Neuronal stem cell (in vitro differentiated cells): ENCODE measurements at regions not wholly inside any gene's neighbourhood (a gene's known extent, or its start where the extent isn't known, plus 50 kb on each side); places are given as distances from the start of the nearest gene placed in this dataset.

Experiments
- DNase-seq: peaks from one replicate; pipeline ENCODE4 v3.0.0-alpha.2; 2013; ENCODE audit warnings: low spot score
- H2AFZ ChIP-seq: one replicate; pipeline ENCODE4 v1.6.1; 2013; ENCODE audit warnings: mild to moderate bottlenecking, low read length, inconsistent platforms
- H2AK5ac ChIP-seq: 2 replicates; pipeline ENCODE4 v1.6.1; 2013; ENCODE audit warnings: low read depth, mild to moderate bottlenecking, inconsistent platforms, low read length, moderate library complexity, mixed read lengths
- H2BK120ac ChIP-seq: 2 replicates; pipeline ENCODE4 v1.6.1; 2013; ENCODE audit warnings: low read depth, mild to moderate bottlenecking, inconsistent platforms, low read length, moderate library complexity, mixed read lengths
- H2BK12ac ChIP-seq: one replicate; pipeline ENCODE4 v1.6.1; 2013; ENCODE audit warnings: low read length, inconsistent platforms
- H2BK15ac ChIP-seq: 2 replicates; pipeline ENCODE4 v1.6.1; 2013; ENCODE audit warnings: mild to moderate bottlenecking, low read length, inconsistent platforms, mixed read lengths
- H2BK5ac ChIP-seq: one replicate; pipeline ENCODE4 v1.6.1; 2013; ENCODE audit warnings: inconsistent platforms, mild to moderate bottlenecking, low read length, moderate library complexity
- H3K14ac ChIP-seq: one replicate; pipeline ENCODE4 v1.6.1; 2013; ENCODE audit warnings: low read length, inconsistent platforms
- H3K18ac ChIP-seq: 2 replicates; pipeline ENCODE4 v1.6.1; 2013; ENCODE audit warnings: low read length, inconsistent platforms
- H3K23ac ChIP-seq: 2 replicates; pipeline ENCODE4 v1.6.1; 2013; ENCODE audit warnings: low read depth, mild to moderate bottlenecking, mixed read lengths, low read length, inconsistent platforms; ENCODE audit not compliant: poor library complexity
- H3K27ac ChIP-seq: replicated peaks from 3 replicates; pipeline ENCODE4 v1.5.1; 2013; ENCODE audit warnings: low read length, inconsistent platforms
- H3K27me3 ChIP-seq, 3 experiments: 2 replicates each; pipeline ENCODE4 v1.6.1; 2013; ENCODE audit warnings: low read length in 3 of 3, mild to moderate bottlenecking in 2 of 3, inconsistent platforms in 1 of 3, low read depth in 1 of 3, mixed read lengths in 1 of 3, moderate library complexity in 1 of 3; ENCODE audit not compliant: control insufficient read depth in 3 of 3, insufficient read depth in 3 of 3
- H3K36me3 ChIP-seq, 2 donors: replicated peaks in 1 of 2; 2 replicates each; pipeline ENCODE4 v1.6.1; 2013; ENCODE audit warnings: low read length in 2 of 2; ENCODE audit not compliant: control insufficient read depth in 2 of 2, insufficient read depth in 2 of 2
- H3K4ac ChIP-seq: 2 replicates; pipeline ENCODE4 v1.6.1; 2013; ENCODE audit warnings: inconsistent platforms, mild to moderate bottlenecking, low read length, moderate library complexity
- H3K4me1 ChIP-seq, 2 donors: 1 replicate in 1 of 2; 2 replicates in 1 of 2; pipeline ENCODE4 v1.6.1; 2013; ENCODE audit warnings: low read length in 2 of 2, low read depth in 1 of 2; ENCODE audit not compliant: control insufficient read depth in 2 of 2, insufficient read depth in 1 of 2
- H3K4me2 ChIP-seq: one replicate; pipeline ENCODE4 v1.6.1; 2013; ENCODE audit warnings: mild to moderate bottlenecking, low read length, inconsistent platforms; ENCODE audit not compliant: insufficient read depth, poor library complexity, severe bottlenecking
- H3K4me3 ChIP-seq, 2 donors: 2 replicates each; pipeline ENCODE4 v1.5.1; 2013; ENCODE audit warnings: low read length in 2 of 2, mild to moderate bottlenecking in 2 of 2, inconsistent platforms in 1 of 2, moderate library complexity in 1 of 2
- H3K79me1 ChIP-seq: one replicate; pipeline ENCODE4 v1.6.1; 2013; ENCODE audit warnings: low read depth, mild to moderate bottlenecking, inconsistent platforms, low read length, moderate library complexity
- H3K9ac ChIP-seq: one replicate; pipeline ENCODE4 v1.6.1; 2013; ENCODE audit warnings: mild to moderate bottlenecking, low read depth, low read length, inconsistent platforms; ENCODE audit not compliant: poor library complexity
- H3K9me3 ChIP-seq, 2 donors: replicated peaks in 1 of 2; 2 replicates each; pipeline versions ENCODE3 to v1.6.1; 2013; ENCODE audit warnings: low read length in 2 of 2, mild to moderate bottlenecking in 2 of 2, inconsistent platforms in 1 of 2, low read depth in 1 of 2, mixed read lengths in 1 of 2, moderate library complexity in 1 of 2; ENCODE audit not compliant: control insufficient read depth in 2 of 2, insufficient read depth in 1 of 2
- H4K8ac ChIP-seq: one replicate; pipeline ENCODE4 v1.6.1; 2013; ENCODE audit warnings: low read depth, mild to moderate bottlenecking, inconsistent platforms, low read length, moderate library complexity
- H4K91ac ChIP-seq: one replicate; pipeline ENCODE4 v1.6.1; 2013; ENCODE audit warnings: low read length, low read depth, mild to moderate bottlenecking, inconsistent platforms; ENCODE audit not compliant: poor library complexity
- WGBS, 2 donors: extraction: QIAGEN DNeasy Blood & Tissue Kit; methylation state at CpG; one replicate each; pipeline ENCODE4 v1.1.7; 2013; ENCODE audit warnings: missing lambda C conversion rate in 2 of 2, mixed read lengths in 1 of 2; ENCODE audit not compliant: insufficient read length in 2 of 2, insufficient replicate concordance in 1 of 2; ENCODE audit errors: extremely low coverage in 2 of 2; 5-methylcytosine and 5-hydroxymethylcytosine counted together

GRCh38 chr12:124458220-124458991, 109.0 kb downstream of the NCOR2 start:
- Histone ChIP-seq H3K4me3 (no peak overlapping the region), H3K4me1 (peaks cover 12 to 16% of the 10 kb centered on the region in 2 donors)
- no CpG with 5 or more reads among the region's 20 CpGs for WGBS, 2 donors

GRCh38 chr12:124457287-124458219, 109.9 kb downstream of the NCOR2 start:
- H2BK120ac ChIP-seq: no peak overlapping the region
- no peak overlapping the region for H3K4me3 ChIP-seq
- H2AFZ ChIP-seq: no peak overlapping the region
- peak overlapping the region; percentile 58 for H2BK12ac ChIP-seq
- peaks cover 21 to 34% of the 10 kb centered on the region in 2 donors for H3K36me3 ChIP-seq
- H3K9ac ChIP-seq: peak overlapping the region; percentile 70
- H3K14ac ChIP-seq: peak overlapping the region; percentile 100
- peak overlapping the region; percentile 97 for H3K4ac ChIP-seq
- no peak overlapping the region for H3K27ac ChIP-seq
- no CpG with 5 or more reads among the region's 37 CpGs for WGBS, 2 donors
- peak overlapping the region; percentile 73 for H3K23ac ChIP-seq
- H3K4me1 ChIP-seq: peaks cover 17 to 18% of the 10 kb centered on the region in 2 donors
- no peak for DNase-seq
- peak overlapping the region; percentile 93 for H3K18ac ChIP-seq
- no peak overlapping the region for H2BK15ac ChIP-seq
- peak overlapping the region; percentile 96 for H4K8ac ChIP-seq
- peaks cover 4% of the 10 kb centered on the region for H3K79me1 ChIP-seq
- peak overlapping the region; percentile 11 for H3K4me2 ChIP-seq
- H3K27me3 ChIP-seq: no peaks in the 10 kb centered on the region
- H2BK5ac ChIP-seq: peak overlapping the region; percentile 53
- peaks cover 0 to 2% of the 10 kb centered on the region in 2 donors for H3K9me3 ChIP-seq
- peak overlapping the region; percentile 86 for H2AK5ac ChIP-seq
- peak overlapping the region; percentile 85 for H4K91ac ChIP-seq

More at GRCh38 chr12:124458220-124458991, 109.0 kb downstream of the NCOR2 start:
- DNase-seq: no peak
- no peak overlapping the region for H4K8ac ChIP-seq
- H3K4me2 ChIP-seq: no peak overlapping the region
- peak overlapping the region; percentile 97 for H3K4ac ChIP-seq
- H4K91ac ChIP-seq: peak overlapping the region; percentile 85
- H3K36me3 ChIP-seq: peaks cover 21 to 34% of the 10 kb centered on the region in 2 donors
- no peak overlapping the region for H3K18ac ChIP-seq
- H3K14ac ChIP-seq: no peak overlapping the region
- H2AFZ ChIP-seq: no peak overlapping the region
- H2BK15ac ChIP-seq: no peak overlapping the region
- peak overlapping the region; percentile 86 for H2AK5ac ChIP-seq
- H3K9ac ChIP-seq: no peak overlapping the region
- H3K27me3 ChIP-seq: no peaks in the 10 kb centered on the region
- H3K9me3 ChIP-seq: peaks cover 0 to 2% of the 10 kb centered on the region in 2 donors
- H3K79me1 ChIP-seq: peaks cover 2% of the 10 kb centered on the region
- H3K23ac ChIP-seq: peak overlapping the region; percentile 73
- H2BK5ac ChIP-seq: peak overlapping the region; percentile 53
- peak overlapping the region; percentile 58 for H2BK12ac ChIP-seq
- no peak overlapping the region for H3K27ac ChIP-seq
- H2BK120ac ChIP-seq: no peak overlapping the region

- Histone ChIP-seq H3K4me1 (peaks cover 18 to 25% of the 10 kb centered on the region in 2 donors), H3K9me3 (peaks cover 0 to 2% of the 10 kb centered on the region in 2 donors), H3K4ac (no peak overlapping the region), H2BK120ac (no peak overlapping the region), H2AK5ac (peak overlapping the region; percentile 4), H3K9ac (no peak overlapping the region), H3K23ac (peak overlapping the region; percentile 65), H4K8ac (no peak overlapping the region), H3K14ac (no peak overlapping the region), H3K36me3 (peaks cover 19 to 31% of the 10 kb centered on the region in 2 donors), H2BK15ac (no peak overlapping the region), H3K4me3 (no peak overlapping the region), H2AFZ (no peak overlapping the region), H2BK5ac (no peak overlapping the region), H3K79me1 (peaks cover 10% of the 10 kb centered on the region), H3K4me2 (no peak overlapping the region), H4K91ac (no peak overlapping the region), H3K18ac (no peak overlapping the region), H3K27ac (no peak overlapping the region), H2BK12ac (no peak overlapping the region), H3K27me3 (no peaks in the 10 kb centered on the region)
- WGBS, 2 donors: no CpG with 5 or more reads among the region's 31 CpGs
- no peak for DNase-seq
Observed at GRCh38 chr12:124456652-124457152, 110.7 kb downstream of the NCOR2 start.
